HG03066 (cell line): ENCODE measurements at regions not wholly inside any gene's neighbourhood (a gene's known extent, or its start where the extent isn't known, plus 50 kb on each side); places are given as distances from the start of the nearest gene placed in this dataset.

Experiments used
- ATAC-seq: cut with Tn5 transposase; IDR thresholded peaks from one replicate; pipeline ENCODE4 v1.9.1; 2021; ENCODE audit warnings: low read depth; ENCODE audit not compliant: unreplicated experiment

DNA sequence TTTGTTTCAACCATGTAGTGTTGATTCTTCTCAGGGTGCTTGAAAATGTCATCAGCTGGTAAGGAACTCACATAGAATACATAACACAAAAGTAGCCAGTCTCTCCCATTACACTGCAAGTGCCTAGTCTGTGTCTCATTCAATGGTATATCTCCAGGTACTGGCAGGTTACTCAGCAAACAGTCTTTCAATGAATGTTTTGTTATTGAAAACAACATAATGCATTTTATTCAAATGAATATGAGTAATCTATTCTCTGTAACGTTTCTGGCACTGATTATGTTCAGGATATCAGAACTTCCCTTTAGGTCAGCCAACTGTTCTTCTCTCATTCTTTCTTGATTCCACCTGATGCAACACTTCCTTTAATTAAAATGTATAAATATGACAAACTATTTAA, 68.0 kb upstream of the SLITRK1 start:
- ATAC-seq = no peak

DNA sequence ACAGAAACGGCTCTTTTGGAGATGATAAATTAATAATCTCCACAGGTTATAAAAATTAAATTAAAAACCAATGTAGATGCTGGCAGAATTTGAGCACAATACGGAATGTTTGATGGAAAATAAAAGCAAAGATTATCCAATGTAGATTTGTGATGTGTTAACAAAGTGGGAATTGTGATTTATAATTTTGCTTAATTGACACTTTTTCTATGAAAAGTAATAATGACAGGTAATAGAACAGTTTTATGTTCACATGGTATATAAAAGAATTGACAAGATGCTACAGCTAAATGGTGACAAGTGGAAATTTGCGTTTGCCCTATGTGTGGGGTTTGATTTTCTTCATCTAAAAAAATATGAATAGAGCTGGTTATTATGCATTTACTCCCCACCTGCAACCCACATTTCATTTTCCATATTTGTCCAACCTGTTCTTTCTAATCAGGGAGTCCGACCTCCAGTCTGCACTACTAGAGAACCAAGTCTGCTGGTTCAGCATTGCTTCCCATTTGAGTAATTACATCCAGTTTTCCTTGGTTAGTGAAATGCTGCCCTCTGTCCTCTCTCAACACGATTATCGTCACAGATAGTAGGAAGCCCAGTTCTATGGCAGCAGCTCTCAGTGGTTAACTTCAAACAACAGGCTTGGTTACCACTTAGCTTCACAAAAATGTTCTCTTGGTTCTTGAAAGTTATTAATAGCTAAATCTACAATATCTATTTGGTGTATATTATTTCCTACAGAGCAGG, 61.4 kb upstream of the SLITRK1 start:
- ATAC-seq = no peak

DNA sequence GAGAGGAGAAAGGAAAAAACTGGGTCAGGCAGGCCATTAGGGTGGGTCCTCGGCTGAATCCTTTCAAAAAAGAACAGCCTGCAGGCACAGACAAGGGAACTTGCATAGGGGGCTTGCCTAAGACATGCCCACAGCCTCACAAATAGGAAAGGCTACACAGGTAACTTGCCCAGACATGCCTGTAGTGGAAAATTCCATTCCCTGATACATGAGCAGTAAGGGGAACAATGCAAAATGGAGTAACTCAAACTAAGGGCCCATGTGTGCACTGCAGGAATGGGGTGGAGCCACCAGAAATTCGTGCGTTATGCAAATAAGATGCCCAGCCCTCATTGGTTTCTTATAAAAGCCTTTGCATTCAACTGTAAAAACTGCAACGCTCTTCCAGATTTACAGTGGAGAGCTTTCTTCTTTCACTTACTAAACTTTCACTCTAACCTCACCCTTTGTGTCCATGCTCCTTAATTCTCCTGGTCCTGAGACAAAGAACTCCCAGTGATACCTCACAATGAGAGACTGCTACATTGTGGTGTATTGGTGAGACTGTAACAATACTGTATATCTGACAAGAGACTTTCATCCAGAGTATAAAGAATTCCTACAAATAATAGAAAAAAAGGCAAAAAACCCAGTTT, 59.5 kb upstream of the SLITRK1 start:
- ATAC-seq = no peak

DNA sequence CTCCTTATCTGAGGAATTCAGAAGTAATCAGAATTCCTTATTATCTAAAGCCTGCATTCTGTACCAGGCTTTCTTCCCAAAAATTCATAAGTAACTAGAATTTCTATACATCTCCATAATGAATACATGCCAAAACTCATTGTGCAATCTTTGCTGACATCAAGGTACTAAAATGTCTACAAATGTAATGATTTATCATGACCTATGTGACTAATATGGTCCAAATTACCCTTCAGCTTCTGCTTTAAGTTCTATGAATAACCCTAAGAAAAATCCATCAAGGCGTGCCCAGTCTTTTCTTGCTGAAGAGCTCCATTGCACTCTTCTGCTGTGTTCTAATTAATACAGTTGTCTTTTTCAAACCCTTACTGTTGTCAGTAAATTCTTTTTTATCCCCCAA, 58.5 kb upstream of the SLITRK1 start:
- ATAC-seq = no peak

DNA sequence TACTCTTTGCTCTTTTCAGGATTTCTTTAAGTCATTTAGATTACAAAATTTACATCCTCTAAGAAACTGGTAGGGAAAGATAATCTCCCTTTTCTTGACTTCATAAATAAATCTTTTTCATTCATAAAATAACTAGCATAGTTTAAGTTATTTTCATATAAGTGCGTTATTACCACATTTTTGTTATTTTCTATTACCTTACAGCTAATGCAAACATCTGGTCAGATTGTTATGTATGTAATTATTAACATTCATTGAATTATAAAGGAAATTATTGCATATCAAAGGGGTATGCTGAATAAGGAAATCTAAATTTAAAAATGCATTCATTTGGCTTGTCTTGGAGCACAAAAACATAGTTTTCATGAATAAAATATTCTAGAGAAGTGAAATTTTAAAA, 55.3 kb upstream of the SLITRK1 start:
- ATAC-seq = no peak

DNA sequence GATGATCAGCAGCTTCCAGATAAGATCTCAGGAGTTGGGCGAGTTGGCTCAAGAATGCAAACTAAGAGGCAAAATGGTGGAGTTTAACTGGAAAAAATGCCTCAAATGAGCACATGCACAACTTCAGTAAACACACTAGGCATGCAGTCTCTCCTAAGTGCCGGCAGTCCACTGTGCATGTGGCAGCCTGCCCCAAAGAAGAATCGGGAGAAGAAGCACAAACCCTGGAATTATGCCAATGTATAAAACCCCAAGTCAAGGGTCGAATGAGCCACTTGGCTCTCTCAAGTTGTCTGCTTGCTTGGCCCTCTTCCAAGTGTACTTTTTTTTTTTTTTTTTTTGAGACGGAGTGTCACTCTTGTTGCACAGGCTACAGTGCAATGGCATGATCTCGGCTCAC, 53.3 kb upstream of the SLITRK1 start:
- ATAC-seq = no peak
